DMS153 treated with DMSO at 0.1 percent for 48 hours (cell line): ENCODE measurements at regions not wholly inside any gene's neighbourhood (a gene's known extent, or its start where the extent isn't known, plus 50 kb on each side); places are given as distances from the start of the nearest gene placed in this dataset.
"Not testable (repeated sequence)": the region's sequence is repeated elsewhere in the genome, so short reads cannot be mapped to it uniquely, and the experiment has no call there.

Source experiments
- DNase-seq: peaks from one replicate; lab custom pipeline; 2025; ENCODE audit not compliant: unreplicated experiment; lab: John Stamatoyannopoulos, UW

GRCh38 chr9:105972466-105973204 lies 278.3 kb downstream of the TMEM38B start:
- no peak for DNase-seq

- DNase-seq = no peak
Measured at GRCh38 chr9:105973951-105974351, 279.6 kb downstream of the TMEM38B start.

GRCh38 chr9:105975886-105976645 lies 281.7 kb downstream of the TMEM38B start:
- DNase-seq = no peak

GRCh38 chr9:105978336-105978735 lies 284.0 kb downstream of the TMEM38B start:
- no peak for DNase-seq

- DNase-seq = no peak
Measured at GRCh38 chr9:105978826-105979225, 284.5 kb downstream of the TMEM38B start.

GRCh38 chr9:105979290-105979689 lies 284.9 kb downstream of the TMEM38B start:
- DNase-seq = no peak

- DNase-seq = no peak
Measured at GRCh38 chr9:105984714-105985113, 290.4 kb downstream of the TMEM38B start.

- no peak for DNase-seq
Measured at GRCh38 chr9:105993116-105993854, 298.9 kb downstream of the TMEM38B start.

GRCh38 chr9:105993921-105994715 lies 299.8 kb downstream of the TMEM38B start:
- DNase-seq = no peak

GRCh38 chr9:105994970-105995369 lies 300.6 kb downstream of the TMEM38B start:
- no peak for DNase-seq

- no peak for DNase-seq
Measured at GRCh38 chr9:106017198-106017740, 322.9 kb downstream of the TMEM38B start.

GRCh38 chr9:106019039-106019680 lies 324.8 kb downstream of the TMEM38B start:
- peak; percentile 13 for DNase-seq

- DNase-seq = no peak
Measured at GRCh38 chr9:106019702-106020101, 325.4 kb downstream of the TMEM38B start.

GRCh38 chr9:106020186-106020585 lies 325.8 kb downstream of the TMEM38B start:
- no peak for DNase-seq

GRCh38 chr9:106023455-106023854 lies 329.1 kb downstream of the TMEM38B start:
- DNase-seq = no peak

- DNase-seq = no peak
Measured at GRCh38 chr9:106025453-106025852, 331.1 kb downstream of the TMEM38B start.

GRCh38 chr9:106030146-106030545 lies 335.8 kb downstream of the TMEM38B start:
- DNase-seq = not testable (repeated sequence)

- no peak for DNase-seq
Measured at GRCh38 chr9:106032978-106033377, 338.6 kb downstream of the TMEM38B start.

GRCh38 chr9:106035806-106036205 lies 341.5 kb downstream of the TMEM38B start:
- no peak for DNase-seq
